RWPE2 (cell line): ENCODE measurements at regions not wholly inside any gene's neighbourhood (a gene's known extent, or its start where the extent isn't known, plus 50 kb on each side); places are given as distances from the start of the nearest gene placed in this dataset.
"Not testable (repeated sequence)": the region's sequence is repeated elsewhere in the genome, so short reads cannot be mapped to it uniquely, and the experiment has no call there.

Source experiments
- ATAC-seq: fragments of 200-7000 bp; cut with Tn5 transposase; 3 replicates; pipeline ENCODE4 v1.9.1; 2021; ENCODE audit warnings: low read depth
- DNase-seq: peaks from one replicate; pipeline ENCODE4 v3.0.0-alpha.2; 2020; ENCODE audit warnings: low spot score
- H3K27ac ChIP-seq: fragments of 450-650 bp; 2 replicates; pipeline ENCODE4 v1.5.1; 2017; ENCODE audit warnings: mild to moderate bottlenecking; ENCODE audit not compliant: poor library complexity, severe bottlenecking
- H3K27me3 ChIP-seq: fragments of 250-450 bp; sonication (Bioruptor Pico); 2 replicates; pipeline ENCODE4 v1.5.1; 2021; ENCODE audit warnings: mild to moderate bottlenecking, moderate library complexity; ENCODE audit not compliant: insufficient read depth, poor library complexity, severe bottlenecking
- H3K36me3 ChIP-seq: fragments of 250-450 bp; sonication (Bioruptor Pico); 2 replicates; pipeline ENCODE4 v1.5.1; 2020; ENCODE audit warnings: low read depth, mild to moderate bottlenecking, moderate library complexity
- H3K4me1 ChIP-seq: fragments of 250-450 bp; sonication (Bioruptor Pico); 2 replicates; pipeline ENCODE4 v1.5.1; 2021; ENCODE audit warnings: mild to moderate bottlenecking, moderate library complexity; ENCODE audit not compliant: insufficient read depth, poor library complexity, severe bottlenecking
- H3K4me3 ChIP-seq: fragments of 250-450 bp; sonication (Bioruptor Pico); 2 replicates; pipeline ENCODE4 v1.5.1; 2021; ENCODE audit warnings: mild to moderate bottlenecking, moderate library complexity; ENCODE audit not compliant: severe bottlenecking
- H3K9me3 ChIP-seq: fragments of 250-450 bp; sonication (Bioruptor Pico); 2 replicates; pipeline ENCODE4 v1.5.1; 2021; ENCODE audit warnings: mild to moderate bottlenecking, moderate library complexity; ENCODE audit not compliant: severe bottlenecking
- TF ChIP-seq, protein P1 (sequence below): fragments of 450-650 bp; IDR thresholded peaks from one replicate; pipeline ENCODE4 v1.5.1; 2017; ENCODE audit warnings: mild to moderate bottlenecking, moderate library complexity; ENCODE audit not compliant: poor library complexity, severe bottlenecking

DNA sequence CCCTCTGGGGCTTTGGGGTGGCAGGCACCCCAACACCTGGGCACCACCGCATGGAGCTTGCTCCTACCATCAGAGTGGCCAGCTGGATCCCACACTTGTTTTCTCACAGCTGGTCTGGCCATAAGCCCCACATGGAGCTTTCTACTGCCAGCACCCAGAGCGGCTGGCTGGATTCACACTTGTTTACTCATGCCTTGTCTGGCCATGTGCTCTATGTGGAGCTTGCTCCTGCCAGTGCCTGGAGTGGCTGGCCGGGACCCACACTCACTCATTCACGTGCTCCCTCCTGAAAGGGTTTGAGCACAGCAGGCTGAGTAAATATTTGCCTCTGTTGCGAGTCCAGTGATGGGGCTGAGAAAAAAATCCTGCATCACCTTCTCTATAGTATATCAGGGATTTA lies 487.0 kb downstream of the CD109 start:
- Histone ChIP-seq H3K36me3 (no peaks in the 10 kb centered on the region), H3K4me3 (no peak overlapping the region), H3K4me1 (no peaks in the 10 kb centered on the region), H3K9me3 (no peaks in the 10 kb centered on the region), H3K27me3 (no peaks in the 10 kb centered on the region), H3K27ac (no peak overlapping the region)
- TF ChIP-seq, protein P1, sequence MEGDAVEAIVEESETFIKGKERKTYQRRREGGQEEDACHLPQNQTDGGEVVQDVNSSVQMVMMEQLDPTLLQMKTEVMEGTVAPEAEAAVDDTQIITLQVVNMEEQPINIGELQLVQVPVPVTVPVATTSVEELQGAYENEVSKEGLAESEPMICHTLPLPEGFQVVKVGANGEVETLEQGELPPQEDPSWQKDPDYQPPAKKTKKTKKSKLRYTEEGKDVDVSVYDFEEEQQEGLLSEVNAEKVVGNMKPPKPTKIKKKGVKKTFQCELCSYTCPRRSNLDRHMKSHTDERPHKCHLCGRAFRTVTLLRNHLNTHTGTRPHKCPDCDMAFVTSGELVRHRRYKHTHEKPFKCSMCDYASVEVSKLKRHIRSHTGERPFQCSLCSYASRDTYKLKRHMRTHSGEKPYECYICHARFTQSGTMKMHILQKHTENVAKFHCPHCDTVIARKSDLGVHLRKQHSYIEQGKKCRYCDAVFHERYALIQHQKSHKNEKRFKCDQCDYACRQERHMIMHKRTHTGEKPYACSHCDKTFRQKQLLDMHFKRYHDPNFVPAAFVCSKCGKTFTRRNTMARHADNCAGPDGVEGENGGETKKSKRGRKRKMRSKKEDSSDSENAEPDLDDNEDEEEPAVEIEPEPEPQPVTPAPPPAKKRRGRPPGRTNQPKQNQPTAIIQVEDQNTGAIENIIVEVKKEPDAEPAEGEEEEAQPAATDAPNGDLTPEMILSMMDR, result no peak
- ATAC-seq (no peak), DNase-seq (no peak)

DNA sequence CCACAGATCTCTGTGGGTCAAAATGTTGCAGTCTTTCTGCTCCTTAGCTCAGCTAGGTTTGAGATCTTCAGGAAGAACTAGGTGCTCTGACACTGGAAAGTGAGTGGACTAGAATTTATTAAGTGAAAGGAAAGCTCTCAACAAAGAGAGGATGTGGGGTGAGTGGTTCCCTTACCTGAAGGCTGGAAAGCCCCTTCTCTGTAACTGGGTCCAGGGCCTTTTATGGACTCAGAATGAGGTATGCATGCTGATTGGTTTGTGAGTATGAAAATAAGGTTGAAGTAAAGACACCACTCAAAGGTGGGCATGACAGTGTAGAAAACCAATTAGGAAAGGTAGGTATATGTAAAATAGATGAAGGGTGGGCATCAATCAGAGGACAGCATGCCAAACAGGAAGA lies 485.5 kb downstream of the CD109 start:
- H3K36me3 ChIP-seq, result no peaks in the 10 kb centered on the region
- ATAC-seq (no peak), DNase-seq (no peak)
- TF ChIP-seq, protein P1, result no peak
- H3K4me3 ChIP-seq, result no peak overlapping the region
- H3K4me1 ChIP-seq, result no peaks in the 10 kb centered on the region
- no peak overlapping the region for H3K27ac ChIP-seq
- H3K9me3 ChIP-seq, result no peaks in the 10 kb centered on the region
- H3K27me3 ChIP-seq, result no peaks in the 10 kb centered on the region

DNA sequence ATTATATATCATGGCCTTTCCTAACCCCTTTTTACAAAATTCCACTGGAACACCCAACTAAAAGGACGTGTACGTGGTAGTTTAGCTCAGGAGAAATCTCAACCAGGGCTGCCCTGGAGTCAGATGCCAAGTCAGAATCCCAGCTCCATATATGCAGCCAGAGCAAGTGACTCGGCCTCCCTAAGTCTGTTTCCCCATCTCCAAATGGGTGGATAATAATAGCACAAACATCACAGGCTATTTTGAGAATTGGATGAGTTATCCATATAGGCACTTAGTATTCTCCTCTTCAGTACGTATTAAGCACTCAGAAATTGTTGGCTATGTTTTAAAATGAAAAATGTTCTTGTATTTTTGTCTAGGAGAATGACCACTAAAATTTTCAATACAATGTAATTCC lies 481.5 kb downstream of the CD109 start:
- DNase-seq (no peak), ATAC-seq (no peak)
- no peaks in the 10 kb centered on the region for H3K36me3 ChIP-seq
- no peak overlapping the region for H3K4me3 ChIP-seq
- H3K9me3 ChIP-seq, result no peaks in the 10 kb centered on the region
- H3K27me3 ChIP-seq, result no peaks in the 10 kb centered on the region
- H3K27ac ChIP-seq, result no peak overlapping the region
- H3K4me1 ChIP-seq, result no peaks in the 10 kb centered on the region
- TF ChIP-seq, protein P1, result no peak

DNA sequence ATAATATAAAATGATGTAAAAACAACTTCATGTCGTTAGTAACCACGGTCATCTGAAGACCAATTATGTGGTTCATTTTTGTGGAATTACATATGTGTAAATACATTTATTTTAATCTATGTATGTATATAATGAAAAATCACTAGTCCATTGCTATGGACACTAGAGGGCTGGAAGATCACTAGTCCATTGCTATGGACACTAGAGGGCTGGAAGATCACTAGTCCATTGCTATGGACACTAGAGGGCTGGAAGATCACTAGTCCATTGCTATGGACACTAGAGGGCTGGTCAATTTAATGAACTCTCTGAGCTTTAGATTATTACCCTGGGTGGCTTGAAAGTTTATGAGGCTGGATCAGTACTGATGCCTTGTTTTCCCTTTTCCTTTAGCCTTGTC lies 474.5 kb downstream of the CD109 start:
- peak; percentile 10; the same call in 1 of the 3 replicates for ATAC-seq
- Histone ChIP-seq H3K27ac (peak overlapping the region; percentile 45), H3K4me1 (peaks cover 10% of the 10 kb centered on the region)
- H3K27me3 ChIP-seq, H3K4me3 ChIP-seq, H3K36me3 ChIP-seq, H3K9me3 ChIP-seq, DNase-seq: not testable (repeated sequence)

DNA sequence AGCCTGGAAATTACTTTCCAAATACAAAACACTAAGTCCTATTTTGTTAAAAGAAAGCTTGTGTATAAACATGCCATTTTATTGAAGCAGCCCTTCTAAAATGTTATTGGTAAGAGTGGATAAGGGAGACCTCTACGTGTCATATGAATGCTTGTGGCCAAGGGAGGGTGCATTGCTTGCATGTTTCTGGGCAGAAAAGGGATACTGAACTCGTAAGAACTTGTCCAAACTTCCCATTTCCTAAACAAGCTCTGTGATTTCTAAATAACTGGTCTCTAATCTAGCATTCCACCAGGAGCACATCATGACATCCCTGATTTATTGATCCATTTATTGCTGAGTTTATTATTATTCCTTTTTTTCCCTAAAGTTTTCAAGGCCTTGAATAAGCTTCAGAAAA lies 474.1 kb downstream of the CD109 start:
- no peak for DNase-seq
- H3K27me3 ChIP-seq, result no peaks in the 10 kb centered on the region

More for the DNA sequence above, 474.1 kb downstream of the CD109 start:
- Histone ChIP-seq H3K36me3 (no peaks in the 10 kb centered on the region), H3K4me3 (no peak overlapping the region), H3K4me1 (peaks cover 10% of the 10 kb centered on the region), H3K27ac (peak overlapping the region; percentile 45), H3K9me3 (no peaks in the 10 kb centered on the region)
- peak; percentile 71 for ATAC-seq
- TF ChIP-seq, protein P1, result no peak
